DMS 273 (cell line): ENCODE measurements at regions not wholly inside any gene's neighbourhood (a gene's known extent, or its start where the extent isn't known, plus 50 kb on each side); places are given as distances from the start of the nearest gene placed in this dataset.
"Not testable (repeated sequence)": the region's sequence is repeated elsewhere in the genome, so short reads cannot be mapped to it uniquely, and the experiment has no call there.

Experiments
- DNase-seq: peaks from one replicate; lab custom pipeline; 2025; ENCODE audit not compliant: unreplicated experiment; lab: John Stamatoyannopoulos, UW

- no peak for DNase-seq
Observed at GRCh38 chr21:28483301-28484035, 509.2 kb downstream of the LTN1 start.

GRCh38 chr21:28482657-28483056 lies 510.0 kb downstream of the LTN1 start:
- DNase-seq: no peak

GRCh38 chr21:28480470-28480869 lies 512.2 kb downstream of the LTN1 start:
- no peak for DNase-seq

DNA sequence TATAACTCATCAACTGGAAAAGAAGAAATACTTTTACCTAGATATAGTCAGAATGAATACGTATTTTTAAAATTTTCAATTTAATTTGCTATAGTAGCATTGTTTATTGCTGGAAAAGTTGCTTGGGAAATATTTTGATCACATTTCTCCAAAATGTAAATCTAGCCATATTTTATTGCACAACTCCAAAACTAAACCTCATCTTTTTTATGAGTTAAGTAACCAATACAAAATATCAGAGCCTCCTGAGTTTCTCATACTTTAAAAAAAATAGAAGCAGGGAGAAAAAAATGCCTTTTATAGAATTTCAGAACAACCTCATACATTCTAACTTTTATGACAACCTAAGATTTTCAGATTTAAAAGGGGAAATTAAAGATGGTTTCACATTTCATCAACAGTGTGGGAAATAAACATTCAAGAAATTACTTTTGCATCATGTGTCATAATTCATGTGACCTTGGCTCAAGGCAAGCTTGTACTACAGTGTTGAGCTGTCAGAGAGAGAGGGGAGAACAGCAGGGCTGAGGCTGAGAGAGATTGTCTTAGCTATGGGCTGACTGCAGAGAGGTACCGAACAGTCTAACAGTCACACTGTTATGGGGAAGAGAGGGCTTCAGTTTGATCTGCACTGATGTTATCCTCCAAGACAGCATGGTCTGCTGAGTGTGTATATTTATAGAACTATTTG lies 519.0 kb downstream of the LTN1 start:
- DNase-seq: no peak

GRCh38 chr21:28472543-28472942 lies 520.1 kb downstream of the LTN1 start:
- not testable (repeated sequence) for DNase-seq

GRCh38 chr21:28464988-28465387 lies 527.7 kb downstream of the LTN1 start:
- DNase-seq: no peak

DNA sequence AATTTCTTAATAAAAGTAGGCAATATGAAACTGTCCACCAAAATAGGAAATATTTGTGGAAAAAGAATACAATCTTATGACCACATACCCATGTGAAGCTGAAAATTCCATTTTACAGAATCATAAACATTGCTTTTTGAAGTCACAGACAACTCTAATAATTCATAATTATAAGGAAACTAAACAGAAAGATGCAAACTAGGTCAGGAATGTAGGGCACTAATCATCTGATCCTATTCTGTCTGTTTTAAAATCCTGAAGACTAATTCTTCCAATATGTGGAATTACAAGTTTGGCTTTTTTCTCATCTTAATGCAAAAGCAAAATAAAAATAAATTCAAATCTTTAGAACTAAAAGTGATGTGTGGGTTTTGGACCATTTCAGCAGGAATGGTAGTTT lies 528.6 kb downstream of the LTN1 start:
- DNase-seq: no peak

DNA sequence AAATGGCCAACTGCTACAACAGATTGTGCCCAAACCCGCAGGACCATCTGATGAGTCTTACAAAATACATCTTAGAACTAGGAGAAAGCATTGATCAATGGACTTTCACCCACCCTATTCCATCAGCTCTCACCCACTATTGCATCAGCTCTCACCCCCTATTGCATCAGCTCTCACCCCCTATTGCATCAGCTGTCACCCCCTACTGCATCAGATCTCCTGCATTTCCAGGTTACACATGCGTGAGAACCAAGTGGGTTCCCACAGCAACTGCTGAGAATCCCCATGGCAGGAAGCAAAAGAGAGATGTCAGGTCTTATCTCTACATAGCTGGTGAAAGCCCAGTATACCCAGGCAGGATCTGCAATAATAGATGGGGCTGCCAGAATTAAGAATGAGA lies 533.5 kb downstream of the LTN1 start:
- DNase-seq: no peak

DNA sequence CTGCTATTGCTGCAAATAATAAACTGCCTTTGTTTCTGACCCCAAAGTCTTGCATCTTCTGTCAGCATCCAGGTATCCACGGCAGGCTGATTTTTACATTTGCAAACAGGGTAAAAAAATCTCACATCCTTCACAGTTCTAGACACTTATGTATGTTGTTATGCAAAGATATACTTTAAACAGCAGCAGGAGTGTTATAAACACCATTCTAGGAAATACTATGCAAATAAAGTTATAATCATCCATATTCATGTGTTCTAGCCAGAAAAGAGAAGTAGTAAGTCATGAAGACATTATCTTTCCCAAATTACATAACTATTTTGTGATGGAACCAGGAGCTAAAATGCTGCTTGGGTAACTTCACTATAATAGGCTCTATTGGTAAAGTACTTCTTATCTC lies 534.2 kb downstream of the LTN1 start:
- no peak for DNase-seq

DNA sequence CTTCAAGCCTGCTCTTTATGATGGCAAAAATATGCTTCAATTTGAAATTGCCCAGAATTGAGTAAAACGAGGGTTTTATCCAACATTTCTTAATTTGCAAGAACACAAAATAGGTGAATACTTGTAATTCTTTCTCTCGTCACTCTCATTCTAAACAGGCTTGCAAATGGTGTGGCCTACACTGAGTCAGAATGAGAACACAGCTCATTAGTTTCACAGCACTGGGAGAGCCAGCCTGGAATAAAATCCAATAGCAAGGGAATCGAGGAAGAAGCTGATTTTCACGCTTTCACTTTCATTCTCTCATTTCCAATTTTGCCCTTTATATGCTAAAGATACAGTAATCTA lies 537.5 kb downstream of the LTN1 start:
- DNase-seq: no peak

DNA sequence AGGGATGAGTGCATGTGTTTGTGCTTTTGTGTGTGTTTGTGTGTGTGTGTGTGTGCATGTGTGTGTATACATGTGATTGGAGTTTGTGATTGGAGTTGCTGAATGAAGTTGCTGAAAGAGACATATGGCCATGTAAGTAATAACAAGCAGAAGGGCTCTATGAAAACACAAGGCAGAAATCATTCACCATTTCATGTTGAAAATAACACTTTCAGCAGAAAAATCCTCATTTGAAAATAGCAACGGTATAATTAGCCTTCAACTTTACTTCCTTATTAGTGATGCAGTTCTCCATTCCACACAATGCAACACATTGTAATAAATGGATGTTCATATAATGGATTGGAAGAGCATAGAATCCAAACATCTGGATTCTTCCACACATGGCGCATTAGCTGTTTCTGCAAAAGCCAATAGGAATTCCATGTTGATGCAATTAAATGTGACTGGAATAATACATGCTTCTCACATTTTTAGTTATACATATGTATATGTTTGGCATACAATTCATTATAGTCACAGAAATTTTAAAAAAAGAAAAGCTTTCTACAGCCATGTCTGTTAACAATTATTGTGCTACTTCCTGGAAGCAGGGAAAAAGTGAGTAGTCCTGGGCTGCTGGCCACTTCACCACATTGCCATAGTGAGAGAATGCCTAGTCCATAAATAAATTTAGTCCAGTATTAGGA lies 538.0 kb downstream of the LTN1 start:
- DNase-seq: no peak

DNA sequence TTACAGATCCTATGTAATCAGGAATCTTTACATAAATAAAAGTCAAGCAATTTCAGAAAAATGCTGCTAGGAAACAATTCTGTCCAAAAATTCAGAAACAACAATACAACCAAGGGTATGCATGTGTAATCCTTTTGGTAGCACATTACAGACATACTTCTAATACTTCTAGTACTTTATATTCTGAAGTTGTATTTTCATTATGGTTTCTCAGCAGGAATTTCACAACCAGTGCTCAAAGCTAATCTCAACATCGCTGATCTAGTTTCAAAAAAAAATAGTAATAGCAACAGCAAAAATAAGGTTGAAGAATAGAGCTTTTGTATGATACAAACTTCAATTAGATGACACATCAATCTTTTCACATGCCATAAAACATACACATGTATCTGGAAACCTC lies 545.2 kb downstream of the LTN1 start:
- no peak for DNase-seq

DNA sequence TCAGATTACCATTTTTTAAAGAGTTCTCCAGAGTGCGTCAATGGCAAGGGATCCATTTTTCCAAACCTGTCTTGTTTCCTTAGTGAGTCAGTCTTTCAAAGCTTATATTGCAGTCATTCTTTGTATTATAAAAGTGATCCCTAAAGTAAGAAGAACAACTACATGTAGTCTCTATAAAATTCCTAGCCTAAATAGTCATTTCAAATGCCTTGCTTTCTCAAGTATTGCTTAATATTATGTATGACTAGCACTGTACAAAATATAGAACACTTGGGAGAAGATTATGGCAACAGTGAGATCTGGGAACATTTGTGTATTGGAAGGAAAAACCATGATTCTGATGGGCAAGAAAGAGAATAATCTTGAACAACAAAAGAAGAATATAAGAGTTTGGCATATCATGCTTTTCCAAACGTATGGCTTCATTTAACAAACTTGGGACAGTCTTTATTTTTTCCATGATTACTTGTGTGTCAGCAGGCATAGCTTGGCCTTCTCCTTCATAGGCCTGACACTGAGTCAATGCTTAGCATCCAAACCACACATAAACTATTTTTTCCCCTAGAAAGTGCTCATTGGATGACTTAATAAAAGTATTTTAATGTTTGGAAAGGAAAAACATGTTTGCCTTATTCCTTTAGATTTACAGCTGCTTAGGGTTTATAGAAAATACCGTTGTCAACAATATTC lies 547.4 kb downstream of the LTN1 start:
- DNase-seq: no peak

DNA sequence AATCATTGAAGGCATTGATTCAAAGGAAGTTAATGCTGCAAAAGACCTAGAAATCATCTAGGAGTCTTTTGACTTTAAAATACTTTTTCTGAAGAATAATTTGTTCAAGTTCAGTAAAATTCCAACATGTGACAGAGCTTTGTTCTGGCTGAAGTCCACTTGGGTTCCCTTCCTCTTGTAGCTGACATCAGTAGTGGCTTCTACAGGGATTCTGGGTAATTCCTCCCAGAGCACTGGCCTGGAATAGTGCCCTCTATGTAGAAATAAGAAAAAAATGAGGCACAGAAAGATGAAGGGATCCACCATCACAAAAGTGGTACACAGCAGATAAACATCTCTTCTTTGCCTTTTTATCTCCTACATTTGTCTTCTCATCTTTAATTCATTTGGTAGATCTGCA lies 548.1 kb downstream of the LTN1 start:
- DNase-seq: no peak

GRCh38 chr21:28444111-28444510 lies 548.6 kb downstream of the LTN1 start:
- DNase-seq: no peak

DNA sequence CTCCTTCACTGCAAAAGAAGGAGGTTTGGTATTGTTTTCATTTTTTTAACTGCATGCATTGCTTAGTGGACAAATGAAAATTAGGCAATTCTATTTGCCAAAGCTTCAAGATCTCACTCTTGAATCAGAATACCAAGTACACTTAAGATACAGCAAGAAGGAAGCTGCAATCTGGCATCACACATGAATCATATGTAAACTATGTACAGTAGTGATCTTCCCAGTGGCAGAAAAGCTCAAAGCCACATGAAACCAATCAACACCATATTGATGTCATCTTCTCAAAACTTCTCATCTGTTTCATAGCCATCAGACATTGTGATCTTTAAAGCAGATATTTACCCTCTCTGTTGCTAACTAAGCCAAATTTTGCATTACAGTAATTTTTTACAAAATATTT lies 550.1 kb downstream of the LTN1 start:
- DNase-seq: no peak

GRCh38 chr21:28442085-28442484 lies 550.6 kb downstream of the LTN1 start:
- no peak for DNase-seq

DNA sequence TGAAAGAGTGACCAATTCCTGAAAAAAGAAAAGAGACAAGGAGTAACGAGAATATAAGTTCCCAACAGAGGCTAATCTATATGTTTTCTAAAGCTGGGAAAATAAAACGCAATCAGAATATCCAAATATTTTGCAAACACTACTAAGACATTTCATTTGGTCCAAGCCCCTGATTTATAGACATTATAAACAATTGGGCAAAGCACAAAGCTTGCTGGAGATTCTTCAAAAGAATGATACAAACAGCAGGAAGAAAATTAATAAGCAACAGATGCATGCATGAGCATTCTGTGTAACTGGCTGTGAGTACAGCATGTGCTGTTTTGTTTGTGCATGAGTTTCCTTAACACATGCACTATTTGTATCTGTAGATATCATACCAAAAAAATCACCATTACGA lies 552.9 kb downstream of the LTN1 start:
- no peak for DNase-seq

DNA sequence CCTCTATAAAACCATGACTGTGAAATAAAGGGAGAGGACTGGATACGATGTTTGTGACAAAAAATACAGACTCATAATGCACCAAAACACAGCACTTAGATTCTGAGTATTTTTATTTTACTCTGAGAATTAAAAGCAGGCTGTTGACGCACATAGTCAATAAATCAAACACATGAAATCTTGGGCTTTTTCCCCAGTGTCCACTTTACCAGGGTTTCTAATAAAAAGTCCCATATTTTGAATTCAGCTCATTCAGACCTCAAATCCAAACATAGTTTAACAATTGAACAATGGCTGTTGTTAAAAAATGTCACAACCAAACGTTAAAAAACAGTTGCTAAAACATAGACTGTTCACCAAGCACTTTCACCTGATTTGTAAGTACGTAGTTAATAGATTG lies 553.4 kb downstream of the LTN1 start:
- no peak for DNase-seq

GRCh38 chr21:28437061-28437460 lies 555.6 kb downstream of the LTN1 start:
- DNase-seq: no peak

DNA sequence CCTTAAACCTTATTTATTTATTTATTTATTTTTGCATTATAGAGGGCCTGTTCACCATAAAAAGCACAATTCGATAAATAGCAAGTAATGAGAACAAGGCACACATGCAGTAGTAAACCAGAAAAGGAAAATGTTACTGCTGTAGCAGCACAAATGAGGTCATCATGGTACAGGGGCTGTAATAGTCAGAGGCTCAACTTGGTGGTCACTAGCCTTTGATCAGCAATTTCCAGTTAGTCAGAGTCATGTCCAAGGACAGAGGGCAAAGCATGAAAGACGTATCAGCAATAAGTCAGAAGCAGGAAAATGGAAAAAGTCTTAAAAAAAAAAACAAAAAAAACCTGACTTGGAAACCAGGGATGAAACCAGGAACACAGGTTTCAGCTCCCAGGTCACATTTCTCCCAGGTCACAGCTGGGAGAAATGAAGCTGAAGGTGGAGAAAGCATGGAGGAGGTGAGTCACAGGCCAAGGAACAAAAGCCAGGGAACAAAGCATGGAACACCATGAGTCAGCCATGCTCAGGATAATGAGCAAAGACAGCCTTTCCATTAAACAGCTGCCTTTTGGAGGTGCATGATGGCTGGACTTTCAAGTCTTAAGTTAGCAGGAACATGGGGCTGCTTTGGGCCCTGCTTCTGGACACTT lies 556.3 kb downstream of the LTN1 start:
- no peak for DNase-seq
